ENCODE measurements at regions not wholly inside any gene's neighbourhood (a gene's known extent, or its start where the extent isn't known, plus 50 kb on each side); places are given as distances from the start of the nearest gene placed in this dataset.
"Not testable (repeated sequence)": the region's sequence is repeated elsewhere in the genome, so short reads cannot be mapped to it uniquely, and the experiment has no call there.

GRCh38 chr16:79885320-79885719 lies 284.8 kb upstream of the MAF start:
- Histone ChIP-seq H3K4me3 (no peak overlapping the region), H3K36me3 (no peaks in the 10 kb centered on the region), H3K27me3 (replicated peaks; ENCODE audit: insufficient read depth) (no peaks in the 10 kb centered on the region), H3K4me1 (replicated peaks) (no peaks in the 10 kb centered on the region), H3K27ac (peak overlapping the region; percentile 52 to 59), H3K9me3 (no peaks in the 10 kb centered on the region)
- TF ChIP-seq CTCF (IDR thresholded peaks at IDR 0.05) (peak in 1 of 4 experiments; percentile 45), POLR2A (IDR thresholded peaks at IDR 0.05) (no peak), POLR2AphosphoS5 (IDR thresholded peaks at IDR 0.05) (peak; percentile 74)
- intact Hi-C loops (cut with DNase I) = no loop called here
- WGBS = 51% methylated on average over 7 of the region's 7 CpGs
- peak; percentile 84 for DNase-seq (ENCODE audit: low spot score)

DNA sequence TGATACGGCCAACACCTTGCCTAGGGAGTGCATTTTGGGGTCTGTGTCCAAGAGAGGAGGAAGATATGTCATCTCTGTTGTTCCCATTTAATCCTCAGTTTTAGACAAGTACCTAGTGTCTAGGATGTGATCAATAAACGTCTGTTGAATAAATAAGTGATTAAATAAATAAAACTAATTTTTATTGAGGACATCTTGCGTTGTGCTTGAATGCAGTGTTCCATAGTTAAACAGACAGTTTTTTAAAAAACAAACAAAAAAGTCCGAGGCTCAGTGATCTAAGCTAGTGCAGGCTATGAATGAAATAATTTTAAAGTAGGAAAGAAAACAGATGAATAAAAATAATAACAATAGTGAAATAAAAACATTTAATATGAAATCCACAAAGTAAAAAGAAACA lies 283.0 kb upstream of the MAF start:
- Histone ChIP-seq H3K27me3 (replicated peaks; ENCODE audit: insufficient read depth) (no peaks in the 10 kb centered on the region), H3K27ac (no peak overlapping the region), H3K4me3 (no peak overlapping the region), H3K9me3 (no peaks in the 10 kb centered on the region), H3K36me3 (no peaks in the 10 kb centered on the region), H3K4me1 (replicated peaks) (no peaks in the 10 kb centered on the region)
- intact Hi-C loops (cut with DNase I) = no loop called here
- WGBS = 19% methylated on average over 4 of the region's 4 CpGs
- DNase-seq (ENCODE audit: low spot score) = no peak
- TF ChIP-seq POLR2A (IDR thresholded peaks at IDR 0.05) (no peak), CTCF (IDR thresholded peaks at IDR 0.05) (no peak), POLR2AphosphoS5 (IDR thresholded peaks at IDR 0.05) (peak; percentile 62)

DNA sequence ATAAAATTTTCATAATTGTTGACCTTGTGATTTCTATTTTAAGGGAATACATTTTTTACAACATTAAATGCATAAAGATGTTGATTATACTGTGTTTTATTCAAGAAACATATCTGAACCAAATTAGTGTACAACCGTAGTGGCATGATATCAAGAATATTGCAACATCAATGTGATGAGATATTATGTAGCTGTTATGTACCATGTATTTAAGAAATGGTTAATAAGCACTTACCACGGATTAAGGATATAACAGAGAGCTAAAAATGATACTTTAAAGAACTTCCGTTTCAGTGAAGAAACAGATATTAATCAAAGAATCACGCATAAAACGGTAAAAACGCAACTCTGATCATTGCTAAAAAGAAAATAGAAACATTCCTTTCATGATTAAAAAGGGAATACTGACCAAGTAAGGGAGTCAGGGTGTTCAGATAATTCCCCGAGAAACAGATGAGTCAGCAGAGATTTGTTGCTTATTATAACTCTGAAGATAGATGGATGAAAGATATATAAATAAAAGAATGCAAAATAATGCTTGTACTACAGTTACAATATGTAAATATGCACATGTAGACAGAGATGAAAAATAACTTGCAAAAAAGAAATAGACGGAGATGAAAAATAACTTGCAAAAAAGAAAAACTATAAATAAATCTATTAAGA lies 281.9 kb upstream of the MAF start:
- Histone ChIP-seq H3K4me3 (no peak overlapping the region), H3K27me3 (replicated peaks; ENCODE audit: insufficient read depth) (no peaks in the 10 kb centered on the region), H3K36me3 (no peaks in the 10 kb centered on the region), H3K9me3 (no peaks in the 10 kb centered on the region), H3K27ac (no peak overlapping the region), H3K4me1 (replicated peaks) (no peaks in the 10 kb centered on the region)
- TF ChIP-seq POLR2A (IDR thresholded peaks at IDR 0.05) (no peak), POLR2AphosphoS5 (IDR thresholded peaks at IDR 0.05) (no peak), CTCF (IDR thresholded peaks at IDR 0.05) (no peak)
- 69% methylated on average over 8 of the region's 8 CpGs for WGBS
- intact Hi-C loops (cut with DNase I) = no loop called here
- no peak for DNase-seq (ENCODE audit: low spot score)

- intact Hi-C loops (cut with DNase I); H3K36me3 ChIP-seq; DNase-seq (ENCODE audit: low spot score); H3K27me3 ChIP-seq (replicated peaks; ENCODE audit: insufficient read depth); H3K9me3 ChIP-seq; H3K4me1 ChIP-seq (replicated peaks); H3K27ac ChIP-seq; H3K4me3 ChIP-seq: not testable (repeated sequence)
- 96% methylated on average over 9 of the region's 9 CpGs for WGBS
Observed at GRCh38 chr16:79881107-79881506, 280.6 kb upstream of the MAF start.

GRCh38 chr16:79876332-79876730 lies 275.8 kb upstream of the MAF start:
- TF ChIP-seq POLR2A (IDR thresholded peaks at IDR 0.05) = no peak
- TF ChIP-seq POLR2AphosphoS5 (IDR thresholded peaks at IDR 0.05) = no peak
- TF ChIP-seq CTCF (IDR thresholded peaks at IDR 0.05) = no peak
- H3K4me3 ChIP-seq = no peak overlapping the region
- H3K36me3 ChIP-seq = no peaks in the 10 kb centered on the region
- H3K9me3 ChIP-seq = no peaks in the 10 kb centered on the region
- no peak overlapping the region for H3K27ac ChIP-seq
- no peaks in the 10 kb centered on the region for H3K4me1 ChIP-seq (replicated peaks)
- no peaks in the 10 kb centered on the region for H3K27me3 ChIP-seq (replicated peaks; ENCODE audit: insufficient read depth)
- 96% methylated on average over 3 of the region's 3 CpGs for WGBS
- DNase-seq (ENCODE audit: low spot score) = no peak
- intact Hi-C loops (cut with DNase I) = no loop called here
